Esophagus (tissue), 2 donors: ENCODE measurements at regions not wholly inside any gene's neighbourhood (a gene's known extent, or its start where the extent isn't known, plus 50 kb on each side); places are given as distances from the start of the nearest gene placed in this dataset.

Experiments
- H3K27ac ChIP-seq, 2 donors: one replicate each; pipeline ENCODE4 v1.5.1; 2013; ENCODE audit warnings: low read depth in 2 of 2, mild to moderate bottlenecking in 2 of 2, inconsistent platforms in 1 of 2, low read length in 1 of 2, moderate library complexity in 1 of 2
- H3K27me3 ChIP-seq, 2 donors: one replicate each; pipeline ENCODE4 v1.6.1; 2013; ENCODE audit warnings: low read length in 2 of 2, control low read depth in 1 of 2, mild to moderate bottlenecking in 1 of 2; ENCODE audit not compliant: insufficient read depth in 2 of 2, control insufficient read depth in 1 of 2
- H3K36me3 ChIP-seq, 2 donors: one replicate each; pipeline ENCODE4 v1.6.1; 2013; ENCODE audit warnings: low read length in 1 of 2; ENCODE audit not compliant: control insufficient read depth in 2 of 2, insufficient read depth in 2 of 2
- H3K4me1 ChIP-seq, 2 donors: one replicate each; pipeline ENCODE4 v1.6.1; 2013; ENCODE audit warnings: low read length in 1 of 2; ENCODE audit not compliant: control insufficient read depth in 2 of 2, insufficient read depth in 2 of 2
- H3K4me3 ChIP-seq, 2 donors: one replicate each; pipeline ENCODE4 v1.5.1; 2013; ENCODE audit warnings: low read length in 2 of 2, mild to moderate bottlenecking in 2 of 2, low read depth in 1 of 2, moderate library complexity in 1 of 2
- H3K9me3 ChIP-seq, 2 donors: one replicate each; pipeline ENCODE4 v1.6.1; 2013; ENCODE audit warnings: mild to moderate bottlenecking in 2 of 2, low read depth in 1 of 2, low read length in 1 of 2, moderate library complexity in 1 of 2; ENCODE audit not compliant: control insufficient read depth in 2 of 2, insufficient read depth in 1 of 2
- WGBS, 2 donors: extraction: QIAGEN DNeasy Blood & Tissue Kit; methylation state at CpG; one replicate each; pipeline ENCODE4 v1.1.7; 2013; 5-methylcytosine and 5-hydroxymethylcytosine counted together
- donor health status: healthy with polysubstance abuse.
- donor health status: Bipolar disorder and iron deficiency.

DNA sequence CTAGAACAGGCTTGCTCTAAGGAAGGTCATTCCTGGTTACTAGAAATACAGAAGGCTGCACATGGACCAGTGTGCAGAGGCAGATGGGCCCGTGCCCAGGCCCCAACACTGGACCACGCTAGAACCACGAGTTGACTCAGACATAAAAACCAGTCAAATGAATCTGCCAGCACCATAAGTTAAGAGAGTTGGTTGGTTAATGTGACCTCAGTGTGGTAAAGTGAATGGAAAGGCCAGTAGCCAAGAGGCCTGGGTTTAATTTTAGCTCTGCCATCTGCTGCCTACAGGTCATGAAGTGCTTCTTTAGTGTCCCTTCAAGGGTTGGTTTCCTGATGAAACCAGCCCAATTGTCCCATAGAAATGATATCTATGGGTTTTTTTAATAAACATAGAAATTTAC, 329.6 kb upstream of the NRP1 start:
- no peaks in the 10 kb centered on the region for H3K27me3 ChIP-seq
- no peak overlapping the region for H3K27ac ChIP-seq
- 87 to 88% methylated on average over 3 of the region's 3 CpGs for WGBS, 2 donors
- no peaks in the 10 kb centered on the region for H3K9me3 ChIP-seq
- no peaks in the 10 kb centered on the region for H3K4me1 ChIP-seq
- no peaks in the 10 kb centered on the region for H3K36me3 ChIP-seq
- no peak overlapping the region for H3K4me3 ChIP-seq

DNA sequence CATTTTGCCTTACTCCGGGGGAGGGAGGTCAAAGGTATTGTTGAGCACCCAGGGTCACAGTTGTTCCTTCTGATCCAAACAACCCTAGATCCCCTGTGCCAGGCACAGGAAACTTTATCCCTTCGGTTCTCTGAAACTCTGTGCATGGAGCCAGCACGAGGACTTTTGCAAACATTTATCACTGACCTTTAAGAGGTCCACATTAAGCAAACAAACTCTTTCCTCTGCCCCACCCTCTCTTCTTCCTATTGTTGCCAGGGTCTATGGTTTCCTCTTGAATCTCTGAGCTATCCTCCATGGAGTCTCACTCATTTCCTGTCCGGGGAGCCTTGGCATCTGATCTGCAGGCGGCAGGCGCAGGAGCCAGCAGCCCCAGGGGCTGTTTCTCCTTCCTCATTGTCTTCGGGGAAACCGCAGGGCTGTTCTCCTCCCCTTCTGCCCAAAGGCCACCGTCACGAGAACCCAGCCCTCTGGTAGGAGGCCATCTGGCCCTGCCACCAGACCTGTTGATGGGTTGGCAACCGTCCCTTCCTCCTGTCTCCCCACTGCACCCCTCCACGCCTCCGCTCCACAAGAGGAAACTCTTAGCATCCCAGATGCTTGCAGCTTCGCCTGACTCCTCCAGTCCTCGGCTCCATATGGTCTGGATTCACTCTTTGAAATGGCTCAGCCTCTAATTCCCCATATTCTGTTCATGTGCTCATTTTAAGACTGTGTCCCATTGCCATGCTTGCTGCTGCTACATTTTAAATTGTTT, 327.3 kb upstream of the NRP1 start:
- H3K27me3 ChIP-seq = no peaks in the 10 kb centered on the region
- H3K27ac ChIP-seq = no peak overlapping the region
- H3K4me1 ChIP-seq = no peaks in the 10 kb centered on the region
- H3K4me3 ChIP-seq = no peak overlapping the region
- H3K9me3 ChIP-seq = no peaks in the 10 kb centered on the region
- no peaks in the 10 kb centered on the region for H3K36me3 ChIP-seq
- 23 to 37% methylated on average over 15 of the region's 15 CpGs for WGBS, 2 donors

DNA sequence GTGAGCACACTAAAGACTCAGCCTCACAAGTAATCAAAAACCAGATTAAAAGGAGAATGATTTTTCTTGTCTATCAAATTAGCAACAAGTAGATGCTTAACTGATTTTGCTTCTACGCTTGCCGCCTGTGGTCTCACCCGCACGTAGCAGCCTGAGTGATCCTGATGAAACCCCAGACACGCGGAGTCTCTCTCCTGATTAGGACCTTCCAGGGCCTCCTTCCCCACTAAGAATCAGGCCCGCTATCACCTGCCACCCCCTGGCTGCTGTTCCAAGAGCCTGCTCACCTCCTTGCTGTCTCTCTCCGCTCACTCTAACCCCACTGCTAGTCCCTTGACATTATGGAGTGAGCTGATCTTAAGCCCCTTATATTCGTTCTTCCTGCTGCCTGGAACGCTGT, 325.9 kb upstream of the NRP1 start:
- WGBS, 2 donors = 92 to 93% methylated on average over 10 of the region's 10 CpGs
- Histone ChIP-seq H3K4me3 (no peak overlapping the region), H3K9me3 (no peaks in the 10 kb centered on the region)

DNA sequence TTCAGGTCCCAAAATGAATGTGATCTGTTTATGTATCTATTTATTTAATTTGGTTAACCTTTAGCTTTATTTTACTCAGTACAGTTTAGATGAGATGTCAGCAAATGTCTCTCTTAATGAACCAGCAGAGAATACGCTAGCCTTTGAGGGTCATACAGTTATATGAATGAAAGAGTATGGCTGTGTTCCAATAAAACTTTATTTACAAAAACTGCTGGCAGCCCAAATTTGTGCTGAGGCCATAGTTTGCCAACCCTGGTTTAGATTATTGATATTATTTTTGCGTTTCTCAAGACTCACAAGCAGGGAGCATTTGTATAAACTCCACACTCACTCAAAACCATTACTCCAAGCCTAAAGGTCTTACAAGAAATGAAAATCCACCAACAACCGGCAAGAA, 323.4 kb upstream of the NRP1 start:
- 88 to 92% methylated on average over 3 of the region's 3 CpGs for WGBS, 2 donors
- Histone ChIP-seq H3K36me3 (no peaks in the 10 kb centered on the region), H3K27ac (no peak overlapping the region), H3K27me3 (no peaks in the 10 kb centered on the region), H3K4me3 (no peak overlapping the region), H3K9me3 (no peaks in the 10 kb centered on the region), H3K4me1 (no peaks in the 10 kb centered on the region)

More for the DNA sequence above, 325.9 kb upstream of the NRP1 start:
- Histone ChIP-seq H3K4me1 (no peaks in the 10 kb centered on the region), H3K27me3 (no peaks in the 10 kb centered on the region), H3K27ac (no peak overlapping the region), H3K36me3 (no peaks in the 10 kb centered on the region)

DNA sequence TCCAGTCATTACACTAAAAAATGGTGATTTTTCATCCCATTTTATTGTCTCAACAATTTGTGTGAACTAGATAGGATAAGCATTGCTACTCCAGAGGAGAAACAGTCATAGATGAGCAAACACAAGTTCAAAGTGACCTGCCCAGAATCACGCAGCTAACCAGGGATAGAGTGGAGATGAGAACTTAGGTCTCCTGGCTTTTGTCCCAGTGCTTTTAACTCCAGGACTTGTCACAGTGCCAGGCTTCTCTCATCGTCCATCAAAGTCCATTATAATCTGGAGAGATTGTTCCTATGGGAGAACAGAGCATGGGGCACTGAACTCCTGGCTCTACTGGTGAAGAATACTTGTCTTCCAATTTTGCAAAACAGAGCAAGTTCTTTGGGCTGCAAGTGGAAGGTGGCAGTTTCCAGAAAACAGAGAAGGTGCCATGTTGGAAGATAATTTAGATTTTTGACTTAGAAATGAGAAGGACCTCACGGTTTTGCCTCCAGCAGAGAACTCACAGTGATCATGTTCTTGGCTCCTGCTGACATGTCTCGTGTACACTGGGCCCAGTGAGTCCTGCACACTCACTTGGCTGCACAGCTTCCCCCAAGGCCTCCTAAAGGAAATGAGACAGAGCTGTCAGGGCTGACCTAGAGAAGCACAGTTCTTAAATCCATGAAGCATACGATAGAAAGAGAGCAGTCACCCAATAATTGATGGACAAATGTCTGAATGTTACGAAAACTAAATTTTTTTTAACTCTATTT, 322.9 kb upstream of the NRP1 start:
- H3K27ac ChIP-seq = no peak overlapping the region
- H3K4me3 ChIP-seq = no peak overlapping the region
- WGBS, 2 donors = 67 to 71% methylated on average over 6 of the region's 6 CpGs
- no peaks in the 10 kb centered on the region for H3K4me1 ChIP-seq
- H3K27me3 ChIP-seq = no peaks in the 10 kb centered on the region
- H3K36me3 ChIP-seq = no peaks in the 10 kb centered on the region
- H3K9me3 ChIP-seq = no peaks in the 10 kb centered on the region

DNA sequence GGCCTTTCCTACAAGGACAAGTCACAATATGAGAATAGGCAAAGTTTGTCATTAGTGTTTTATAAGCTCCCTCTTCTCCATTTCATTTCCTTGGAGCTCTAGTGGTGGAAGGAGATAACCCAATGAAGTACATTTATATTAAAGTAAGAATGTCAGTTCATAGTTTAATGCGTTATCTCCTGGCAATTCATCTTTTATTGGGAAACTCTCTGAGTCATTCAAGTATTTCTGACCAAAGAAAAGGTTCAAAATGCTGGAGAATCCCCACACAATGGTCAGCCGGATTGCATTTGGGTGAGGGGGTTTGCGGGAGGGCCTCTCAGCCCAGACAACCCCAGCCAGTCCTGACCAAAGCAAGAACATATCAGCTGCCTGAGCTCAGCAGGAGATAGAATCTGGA, 321.5 kb upstream of the NRP1 start:
- Histone ChIP-seq H3K36me3 (no peaks in the 10 kb centered on the region), H3K9me3 (no peaks in the 10 kb centered on the region), H3K4me3 (no peak overlapping the region), H3K27ac (no peak overlapping the region), H3K27me3 (no peaks in the 10 kb centered on the region), H3K4me1 (no peaks in the 10 kb centered on the region)
- WGBS, 2 donors = 95% methylated on average over 3 of the region's 3 CpGs

DNA sequence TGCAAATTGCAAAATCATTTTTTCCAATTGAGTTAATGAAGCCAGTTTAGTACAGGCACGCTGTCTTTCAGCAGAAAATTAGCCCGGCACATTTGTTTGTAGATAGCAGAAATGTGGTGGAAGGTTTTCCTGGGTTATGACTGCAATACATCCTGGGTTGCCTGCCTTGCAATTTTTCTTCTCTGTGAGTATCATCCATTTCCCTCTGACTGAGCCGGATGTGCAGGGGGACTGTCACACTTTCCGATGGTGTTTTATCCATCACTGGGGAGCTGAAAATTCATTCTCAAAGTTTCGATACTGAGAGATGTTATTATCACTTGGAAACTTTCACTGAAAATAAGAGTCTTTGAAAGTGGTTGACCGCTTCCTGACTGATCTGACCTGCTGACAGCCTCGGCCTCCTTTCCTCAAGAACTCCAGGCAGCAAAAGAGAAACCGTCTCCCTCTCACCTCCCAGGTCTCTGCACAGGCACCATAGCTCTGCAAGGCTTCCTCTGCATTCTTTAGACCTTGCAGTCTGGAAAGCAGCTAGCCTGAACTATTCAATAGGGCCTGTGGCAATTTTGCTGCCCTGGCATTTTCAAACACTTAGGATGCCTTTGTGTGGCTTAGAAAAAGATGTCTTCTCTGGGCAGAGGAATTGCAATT, 320.8 kb upstream of the NRP1 start:
- H3K36me3 ChIP-seq = no peaks in the 10 kb centered on the region
- no peaks in the 10 kb centered on the region for H3K4me1 ChIP-seq
- no peak overlapping the region for H3K27ac ChIP-seq
- no peak overlapping the region for H3K4me3 ChIP-seq
- WGBS, 2 donors = 78 to 79% methylated on average over 8 of the region's 8 CpGs
- no peaks in the 10 kb centered on the region for H3K9me3 ChIP-seq
- no peaks in the 10 kb centered on the region for H3K27me3 ChIP-seq

DNA sequence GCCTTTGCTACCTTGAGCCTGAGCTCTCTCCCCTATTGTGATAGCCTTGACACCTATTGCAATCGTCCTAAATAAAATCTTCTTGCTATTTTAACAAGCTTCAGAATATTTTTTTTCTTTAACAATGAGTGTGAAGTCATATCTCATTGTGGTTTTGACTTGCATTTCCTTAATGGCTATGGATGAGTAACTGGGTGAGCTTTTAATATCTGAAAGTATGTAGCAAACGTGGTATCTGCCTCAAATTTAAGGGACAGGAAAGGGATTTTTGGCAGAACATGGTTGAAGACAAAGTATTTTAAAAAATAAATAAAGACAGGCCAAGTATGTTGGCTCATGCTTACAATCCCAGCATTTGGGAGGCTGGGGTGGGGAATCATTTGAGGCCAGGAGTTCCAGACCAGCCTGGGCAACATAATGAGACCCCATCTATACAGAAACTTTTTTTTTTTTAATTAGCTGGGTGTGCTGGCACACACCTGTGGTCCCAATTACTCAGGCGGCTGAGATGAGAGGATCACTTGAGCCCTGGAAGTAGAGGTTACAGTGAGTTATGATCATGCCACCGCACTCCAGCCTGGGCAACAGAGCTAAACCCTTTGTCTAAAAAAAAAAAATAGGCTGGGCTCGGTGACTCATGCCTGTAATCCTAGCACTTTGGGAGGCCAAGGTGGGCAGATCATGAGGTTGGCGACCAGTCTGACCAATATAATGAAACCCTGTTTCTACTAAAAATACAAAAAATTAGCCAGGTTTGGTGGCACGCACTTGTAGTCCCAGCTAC, 319.3 kb upstream of the NRP1 start:
- Histone ChIP-seq H3K4me1 (no peaks in the 10 kb centered on the region), H3K4me3 (no peak overlapping the region), H3K36me3 (no peaks in the 10 kb centered on the region), H3K27me3 (no peaks in the 10 kb centered on the region), H3K27ac (no peak overlapping the region), H3K9me3 (no peaks in the 10 kb centered on the region)
- WGBS, 2 donors = 79 to 81% methylated on average over 7 of the region's 7 CpGs

DNA sequence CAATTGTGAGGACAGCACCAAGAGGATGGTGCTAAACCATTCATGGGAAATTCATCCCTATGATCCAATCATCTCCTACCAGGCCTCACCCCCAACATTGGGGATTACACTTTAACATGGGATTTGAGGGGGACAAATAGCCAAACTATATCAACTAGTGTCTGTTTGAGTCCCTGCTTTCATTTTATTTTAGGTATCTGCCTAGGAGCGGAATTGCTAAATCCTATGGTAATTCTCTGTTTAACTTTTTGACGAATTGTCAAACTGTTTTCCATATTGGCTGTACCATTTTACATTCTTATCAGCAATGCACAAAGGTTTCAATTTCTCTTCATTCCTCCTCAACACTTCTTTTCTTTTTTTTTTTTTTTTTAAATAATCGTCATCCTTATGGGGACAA, 318.4 kb upstream of the NRP1 start:
- no peaks in the 10 kb centered on the region for H3K27me3 ChIP-seq
- no peaks in the 10 kb centered on the region for H3K36me3 ChIP-seq
- H3K4me1 ChIP-seq = no peaks in the 10 kb centered on the region
- WGBS, 2 donors = 94 to 96% methylated on average over 3 of the region's 3 CpGs
- H3K4me3 ChIP-seq = no peak overlapping the region
- H3K27ac ChIP-seq = no peak overlapping the region
- H3K9me3 ChIP-seq = no peaks in the 10 kb centered on the region
